HCT116 (cell line): ENCODE measurements at regions not wholly inside any gene's neighbourhood (a gene's known extent, or its start where the extent isn't known, plus 50 kb on each side); places are given as distances from the start of the nearest gene placed in this dataset.

ENCODE experiments used
- ATAC-seq: fragments of 200-7000 bp; cut with Tn5 transposase; 2 replicates; pipeline ENCODE4 v1.9.1; 2020; ENCODE audit warnings: mild to moderate bottlenecking, moderate library complexity
- BruUV-seq: library from RNA; stranded (reverse); fragments of 400-500 nt; replicated peaks from 2 replicates; lab custom pipeline; 2021; lab: Mats Ljungman, UMichigan
- CTCF ChIA-PET: fragments of 300-600 bp; sonication (Branson Sonifier 250); formaldehyde crosslinking; loops from one replicate; lab custom pipeline; 2021; ENCODE audit warnings: antibody characterized with exemption; lab: Charles Lee
- POLR2A ChIA-PET: fragments of 300-600, 350-600 bp; sonication (Branson Sonifier 250); formaldehyde crosslinking; loops from one replicate; lab custom pipeline; 2021; ENCODE audit warnings: antibody characterized with exemption; lab: Charles Lee
- RAD21 ChIA-PET, 2 experiments: fragments of 300-600 bp; sonication (Branson Sonifier 250); formaldehyde crosslinking; loops; one replicate each; lab custom pipeline; 2023; ENCODE audit warnings: low total read pairs in 2 of 2; ENCODE audit not compliant: uncharacterized antibody in 2 of 2, unreplicated experiment in 2 of 2, low non-redundant PET in 1 of 2; lab: Charles Lee
- DNase-seq: peaks from one replicate; pipeline ENCODE4 v3.0.0-alpha.2; 2010; ENCODE audit warnings: low read depth, low spot score
- H2AFZ ChIP-seq: fragments of 200-600 bp; shearing (Covaris generic), sonication (generic); 2 replicates; pipeline ENCODE4 v1.6.1; 2017; ENCODE audit warnings: low read depth, mixed run types, mixed read lengths, antibody characterized with exemption, low read length; ENCODE audit not compliant: poor library complexity, severe bottlenecking
- H3K27ac ChIP-seq: 2 replicates; pipeline ENCODE4 v1.5.1; 2012; ENCODE audit warnings: low read depth, low read length
- H3K27me3 ChIP-seq: fragments of 200-600 bp; sonication (generic); 2 replicates; pipeline ENCODE4 v1.6.1; 2016; ENCODE audit warnings: mixed run types, low read length, mixed read lengths; ENCODE audit not compliant: insufficient read depth
- H3K36me3 ChIP-seq, 2 experiments: fragments of 200-500 bp in 1 of 2; fragments of 200-600 bp in 1 of 2; sonication (Bioruptor generic) in 1 of 2; sonication (generic) in 1 of 2; 2 replicates each; pipeline versions ENCODE4 v1.5.1 to v1.6.1; 2014 to 2016; ENCODE audit warnings: low read length in 2 of 2, inconsistent platforms in 1 of 2, mixed read lengths in 1 of 2, mixed run types in 1 of 2; ENCODE audit not compliant: insufficient read depth in 2 of 2, control insufficient read depth in 1 of 2
- H3K4me1 ChIP-seq, 2 experiments: fragments of 200-600 bp in 1 of 2; sonication (generic) in 1 of 2; 2 replicates each; pipeline versions ENCODE4 v1.5.1 to v1.6.1; 2012 to 2017; ENCODE audit warnings: low read length in 2 of 2, inconsistent platforms in 1 of 2, mild to moderate bottlenecking in 1 of 2, mixed read lengths in 1 of 2, mixed run types in 1 of 2, moderate library complexity in 1 of 2; ENCODE audit not compliant: insufficient read depth in 2 of 2, control insufficient read depth in 1 of 2
- H3K4me2 ChIP-seq: fragments of 200-600 bp; sonication (generic); 2 replicates; pipeline ENCODE4 v1.6.1; 2017; ENCODE audit warnings: mixed run types, low read length, mixed read lengths
- H3K4me3 ChIP-seq, 2 experiments: fragments of 200-600 bp in 1 of 2; sonication (generic) in 1 of 2; replicated peaks in 1 of 2; 2 replicates each; pipeline ENCODE4 v1.5.1; 2011 to 2016; ENCODE audit warnings: low read length in 2 of 2, control low read depth in 1 of 2, low read depth in 1 of 2, mild to moderate bottlenecking in 1 of 2, mixed read lengths in 1 of 2, mixed run types in 1 of 2
- H3K79me2 ChIP-seq: fragments of 200-600 bp; sonication (generic); 2 replicates; pipeline ENCODE4 v1.6.1; 2017; ENCODE audit warnings: mild to moderate bottlenecking, mixed run types, low read length, moderate library complexity, mixed read lengths; ENCODE audit not compliant: insufficient read depth
- H3K9ac ChIP-seq: fragments of 200-600 bp; sonication (generic); 2 replicates; pipeline ENCODE4 v1.6.1; 2016; ENCODE audit warnings: low read length, mixed read lengths
- H3K9me2 ChIP-seq: fragments of 200-600 bp; sonication (generic), shearing (Covaris generic); 2 replicates; pipeline ENCODE4 v1.6.1; 2017; ENCODE audit warnings: mixed run types, mild to moderate bottlenecking, moderate library complexity; ENCODE audit not compliant: insufficient read depth
- H3K9me3 ChIP-seq, 2 experiments: fragments of 200-500 bp in 1 of 2; fragments of 200-600 bp in 1 of 2; sonication (Bioruptor generic) in 1 of 2; sonication (generic) in 1 of 2; 2 replicates each; pipeline ENCODE4 v1.6.1; 2014 to 2017; ENCODE audit warnings: low read length in 2 of 2, mixed read lengths in 2 of 2, inconsistent platforms in 1 of 2, low read depth in 1 of 2, mild to moderate bottlenecking in 1 of 2, mixed run types in 1 of 2, moderate library complexity in 1 of 2; ENCODE audit not compliant: control insufficient read depth in 1 of 2, insufficient read depth in 1 of 2
- H4K20me1 ChIP-seq: fragments of 200-600 bp; sonication (generic), shearing (Covaris generic); 2 replicates; pipeline ENCODE4 v1.6.1; 2017; ENCODE audit warnings: mixed run types, mild to moderate bottlenecking, moderate library complexity; ENCODE audit not compliant: insufficient read depth
- ATF3 ChIP-seq: IDR thresholded peaks from 2 replicates; pipeline ENCODE4 v1.6.1; 2012
- CEBPB ChIP-seq: IDR thresholded peaks from 2 replicates; pipeline ENCODE4 v1.6.1; 2012; ENCODE audit warnings: low read depth
- CTCF ChIP-seq, 3 experiments: fragments of 200-600 bp in 1 of 3; sonication (generic) in 1 of 3; IDR thresholded peaks in 2 of 3; conservative IDR thresholded peaks in 1 of 3; 2 replicates each; pipeline ENCODE4 v1.5.1; 2012 to 2017; ENCODE audit warnings: low read depth in 2 of 3, low read length in 2 of 3, antibody characterized with exemption in 1 of 3, borderline replicate concordance in 1 of 3, control low read depth in 1 of 3, mild to moderate bottlenecking in 1 of 3, mixed read lengths in 1 of 3, mixed run types in 1 of 3, moderate library complexity in 1 of 3; ENCODE audit not compliant: insufficient read depth in 1 of 3
- EGR1 ChIP-seq: IDR thresholded peaks from 2 replicates; pipeline ENCODE4 v1.6.1; 2012; ENCODE audit warnings: low read depth
- ELF1 ChIP-seq: IDR thresholded peaks from 2 replicates; pipeline ENCODE4 v1.6.1; 2012; ENCODE audit warnings: low read depth, borderline replicate concordance
- EZH2 ChIP-seq: fragments of 200-600 bp; sonication (generic); IDR thresholded peaks from 2 replicates; pipeline ENCODE4 v1.6.1; 2017; ENCODE audit warnings: antibody characterized with exemption, mixed run types
- FOSL1 ChIP-seq: IDR thresholded peaks from 2 replicates; pipeline ENCODE4 v1.6.1; 2012; ENCODE audit warnings: low read depth
- POLR2A ChIP-seq: IDR thresholded peaks from 2 replicates; pipeline ENCODE4 v1.7.0; 2011; ENCODE audit warnings: borderline replicate concordance; ENCODE audit not compliant: insufficient read depth, insufficient read length; ENCODE audit errors: extremely low read depth
- POLR2AphosphoS5 ChIP-seq: IDR thresholded peaks from 2 replicates; pipeline ENCODE4 v1.6.1; 2011; ENCODE audit warnings: mild to moderate bottlenecking, low read depth, low read length, moderate library complexity
- SP1 ChIP-seq: IDR thresholded peaks from 2 replicates; pipeline ENCODE4 v1.6.1; 2012; ENCODE audit warnings: low read depth
- TCF7L2 ChIP-seq: IDR thresholded peaks from 2 replicates; pipeline ENCODE4 v1.7.0; 2011; ENCODE audit warnings: borderline replicate concordance, inconsistent platforms; ENCODE audit not compliant: insufficient read depth, insufficient read length; ENCODE audit errors: extremely low read depth
- ZBTB33 ChIP-seq: IDR thresholded peaks from 2 replicates; pipeline ENCODE4 v1.6.1; 2011; ENCODE audit warnings: mild to moderate bottlenecking, low read length, moderate library complexity; ENCODE audit not compliant: insufficient replicate concordance; ENCODE audit errors: extremely low read depth
- ZFX ChIP-seq: fragments of 450-650 bp; IDR thresholded peaks from 2 replicates; pipeline ENCODE4 v1.6.1; 2017
- intact Hi-C: fragments of 100-400 bp; cut with micrococcal nuclease; formaldehyde crosslinking; loops from 2 replicates; pipeline ENCODE4 v1.10.0; 2022

- no peak for ATAC-seq
- H3K27ac ChIP-seq, result no peak overlapping the region
- H3K27me3 ChIP-seq, result peaks cover 15% of the 10 kb centered on the region
- no peaks in the 10 kb centered on the region for H3K36me3 ChIP-seq
- H3K4me3 ChIP-seq, result no peak overlapping the region
- BruUV-seq, result no TSS peak
- RAD21 ChIA-PET, result no interaction called here
- no peak overlapping the region for H3K4me2 ChIP-seq
- H4K20me1 ChIP-seq, result no peaks in the 10 kb centered on the region
- POLR2A ChIA-PET, result no interaction called here
- H3K79me2 ChIP-seq, result no peaks in the 10 kb centered on the region
- H3K9me3 ChIP-seq, result no peaks in the 10 kb centered on the region
- no peak overlapping the region for H2AFZ ChIP-seq
- no peaks in the 10 kb centered on the region for H3K4me1 ChIP-seq
- H3K9me2 ChIP-seq, result no peaks in the 10 kb centered on the region
- no peak for DNase-seq
- CTCF ChIA-PET, result no interaction called here
- intact Hi-C loops, result no loop called here
- TF ChIP-seq TCF7L2, result no peak
- TF ChIP-seq ZBTB33, result no peak
- TF ChIP-seq EZH2, result no peak
- no peak for TF ChIP-seq CEBPB
- no peak for TF ChIP-seq EGR1
- TF ChIP-seq, all 23 proteins: peak for 0
- H3K9ac ChIP-seq, result no peak overlapping the region
These were observed 613.1 kb downstream of the EBF1 start for GRCh38 chr5:158486566-158486965.

- BruUV-seq, result no TSS peak
- no peak for TF ChIP-seq ATF3
- no peak for TF ChIP-seq CTCF (IDR thresholded peaks at IDR 0.05 in 2 of 3, conservative IDR thresholded peaks at IDR 0.05 in 1 of 3; ENCODE audit: borderline replicate concordance in 1 of 3, insufficient read depth in 1 of 3, low read depth in 2 of 3, low read length in 2 of 3)
- TF ChIP-seq FOSL1, result no peak
- no peak for TF ChIP-seq TCF7L2
- no peak for TF ChIP-seq ELF1
- TF ChIP-seq ZFX, result no peak
- TF ChIP-seq EGR1, result no peak
- TF ChIP-seq POLR2A, result no peak
- no peak for TF ChIP-seq ZBTB33
- no peak for TF ChIP-seq POLR2AphosphoS5
- no peak for TF ChIP-seq SP1
These were observed 614.1 kb downstream of the EBF1 start for GRCh38 chr5:158485604-158486081.

More at GRCh38 chr5:158485604-158486081, 614.1 kb downstream of the EBF1 start:
- POLR2A ChIA-PET, result no interaction called here
- CTCF ChIA-PET, result no interaction called here
- no peak overlapping the region for H3K4me2 ChIP-seq
- no peaks in the 10 kb centered on the region for H4K20me1 ChIP-seq
- RAD21 ChIA-PET, result no interaction called here
- no peaks in the 10 kb centered on the region for H3K4me1 ChIP-seq
- no peak overlapping the region for H3K27ac ChIP-seq
- no peaks in the 10 kb centered on the region for H3K9me3 ChIP-seq
- no peak overlapping the region for H2AFZ ChIP-seq
- DNase-seq (no peak), ATAC-seq (no peak)
- H3K4me3 ChIP-seq, result no peak overlapping the region
- no peaks in the 10 kb centered on the region for H3K9me2 ChIP-seq
- no peaks in the 10 kb centered on the region for H3K36me3 ChIP-seq
- intact Hi-C loops, result no loop called here
- no peaks in the 10 kb centered on the region for H3K79me2 ChIP-seq
- H3K9ac ChIP-seq, result no peak overlapping the region
- peaks cover 15% of the 10 kb centered on the region for H3K27me3 ChIP-seq
